WTC11 (cell line): ENCODE measurements at regions not wholly inside any gene's neighbourhood (a gene's known extent, or its start where the extent isn't known, plus 50 kb on each side); places are given as distances from the start of the nearest gene placed in this dataset.

Experiments
- ATAC-seq: fragments of 200-7000 bp; cut with Tn5 transposase; 2 replicates; pipeline ENCODE4 v1.10.0; 2021; ENCODE audit warnings: mild to moderate bottlenecking, moderate library complexity
- CTCF ChIA-PET: fragments of 300-600 bp; sonication (Branson Sonifier 250); formaldehyde crosslinking; loops from one replicate; lab custom pipeline; 2021; ENCODE audit warnings: antibody characterized with exemption; lab: Charles Lee
- POLR2A ChIA-PET: fragments of 350-600 bp; sonication (Branson Sonifier 250); formaldehyde crosslinking; loops from one replicate; lab custom pipeline; 2021; ENCODE audit warnings: antibody characterized with exemption; lab: Charles Lee
- DNase-seq: peaks from one replicate; pipeline ENCODE4 v3.0.0; 2021; ENCODE audit warnings: low spot score
- H3K27ac Mint-ChIP-seq: 2 replicates; pipeline ENCODE4 v1.8.0; 2021; ENCODE audit warnings: mixed read lengths
- H3K27me3 Mint-ChIP-seq: 2 replicates; pipeline ENCODE4 v1.8.0; 2021; ENCODE audit warnings: low read depth, mild to moderate bottlenecking, moderate library complexity, mixed read lengths
- H3K36me3 Mint-ChIP-seq: 2 replicates; pipeline ENCODE4 v1.8.0; 2021; ENCODE audit warnings: mixed read lengths
- H3K4me1 Mint-ChIP-seq: 2 replicates; pipeline ENCODE4 v1.8.0; 2022; ENCODE audit warnings: mixed read lengths
- H3K4me3 Mint-ChIP-seq: 2 replicates; pipeline ENCODE4 v1.8.0; 2021; ENCODE audit warnings: mild to moderate bottlenecking, moderate library complexity, mixed read lengths
- H3K9me3 Mint-ChIP-seq: 2 replicates; pipeline ENCODE4 v1.8.0; 2021; ENCODE audit warnings: mixed read lengths
- AFF4 ChIP-seq: sonication (generic); formaldehyde crosslinking; IDR thresholded peaks from 2 replicates; pipeline ENCODE4 v1.8.1; 2023; ENCODE audit warnings: mild to moderate bottlenecking, missing genetic modification reagents, borderline replicate concordance
- CDX4 ChIP-seq: fragments of 250-450 bp; sonication (Bioruptor Pico); IDR thresholded peaks from 2 replicates; pipeline ENCODE4 v1.9.0; 2021; ENCODE audit warnings: moderate library complexity, mild to moderate bottlenecking, inconsistent platforms, borderline replicate concordance
- E2F1 ChIP-seq: sonication (generic); formaldehyde crosslinking; IDR thresholded peaks from 2 replicates; pipeline ENCODE4 v1.8.0; 2022; ENCODE audit warnings: mild to moderate bottlenecking, missing genetic modification reagents
- ELF4 ChIP-seq: sonication (generic); formaldehyde crosslinking; IDR thresholded peaks from 2 replicates; pipeline ENCODE4 v1.8.1; 2022; ENCODE audit warnings: low read depth, mild to moderate bottlenecking, moderate library complexity, missing genetic modification reagents
- EMX1 ChIP-seq: fragments of 250-450 bp; sonication (Bioruptor Pico); IDR thresholded peaks from 2 replicates; pipeline ENCODE4 v1.8.0; 2021; ENCODE audit warnings: mild to moderate bottlenecking
- ERG ChIP-seq: fragments of 250-450 bp; sonication (Bioruptor Pico); IDR thresholded peaks from 2 replicates; pipeline ENCODE4 v1.8.0; 2021; ENCODE audit warnings: mild to moderate bottlenecking
- ETV6 ChIP-seq: sonication (generic); formaldehyde crosslinking; IDR thresholded peaks from 2 replicates; pipeline ENCODE4 v1.8.1; 2022; ENCODE audit warnings: mild to moderate bottlenecking, missing genetic modification reagents
- FOXJ3 ChIP-seq: sonication (generic); formaldehyde crosslinking; IDR thresholded peaks from 2 replicates; pipeline ENCODE4 v1.9.0; 2021; ENCODE audit warnings: missing genetic modification reagents, mild to moderate bottlenecking, borderline replicate concordance
- FOXP1 ChIP-seq: sonication (generic); formaldehyde crosslinking; IDR thresholded peaks from 2 replicates; pipeline ENCODE4 v1.8.0; 2022; ENCODE audit warnings: missing genetic modification reagents, mild to moderate bottlenecking, moderate library complexity, borderline replicate concordance
- GABPB1 ChIP-seq: sonication (generic); formaldehyde crosslinking; IDR thresholded peaks from 2 replicates; pipeline ENCODE4 v1.8.1; 2023; ENCODE audit warnings: mild to moderate bottlenecking, missing genetic modification reagents
- IRF1 ChIP-seq: sonication (generic); formaldehyde crosslinking; IDR thresholded peaks from 2 replicates; pipeline ENCODE4 v1.8.0; 2023; ENCODE audit warnings: missing genetic modification reagents
- KAT7 ChIP-seq: sonication (generic); formaldehyde crosslinking; IDR thresholded peaks from 2 replicates; pipeline ENCODE4 v1.8.1; 2023; ENCODE audit warnings: missing genetic modification reagents, mild to moderate bottlenecking, borderline replicate concordance
- MYBL2 ChIP-seq: sonication (generic); formaldehyde crosslinking; IDR thresholded peaks from 2 replicates; pipeline ENCODE4 v1.8.1; 2023; ENCODE audit warnings: mild to moderate bottlenecking, moderate library complexity, missing genetic modification reagents
- PRDM15 ChIP-seq: sonication (generic); formaldehyde crosslinking; IDR thresholded peaks from 2 replicates; pipeline ENCODE4 v1.8.0; 2022; ENCODE audit warnings: missing genetic modification reagents
- SP1 ChIP-seq: sonication (generic); formaldehyde crosslinking; conservative IDR thresholded peaks from 2 replicates; pipeline ENCODE4 v1.8.1; 2022; ENCODE audit warnings: missing genetic modification reagents
- TEAD4 ChIP-seq: sonication (generic); formaldehyde crosslinking; IDR thresholded peaks from 2 replicates; pipeline ENCODE4 v1.8.0; 2022; ENCODE audit warnings: mild to moderate bottlenecking, missing genetic modification reagents
- TP53 ChIP-seq: sonication (generic); formaldehyde crosslinking; IDR thresholded peaks from 2 replicates; pipeline ENCODE4 v1.8.1; 2023; ENCODE audit warnings: mild to moderate bottlenecking, missing genetic modification reagents
- ZMAT4 ChIP-seq: fragments of 250-450 bp; sonication (Bioruptor Pico); IDR thresholded peaks from 2 replicates; pipeline ENCODE4 v1.9.0; 2021; ENCODE audit warnings: mild to moderate bottlenecking
- ZNF121 ChIP-seq: sonication (generic); formaldehyde crosslinking; IDR thresholded peaks from 2 replicates; pipeline ENCODE4 v1.8.0; 2023; ENCODE audit warnings: missing genetic modification reagents
- ZNF232 ChIP-seq: sonication (generic); formaldehyde crosslinking; IDR thresholded peaks from 2 replicates; pipeline ENCODE4 v1.8.0; 2022; ENCODE audit warnings: mild to moderate bottlenecking, missing genetic modification reagents
- ZNF671 ChIP-seq: fragments of 250-450 bp; sonication (Bioruptor Pico); IDR thresholded peaks from 2 replicates; pipeline ENCODE4 v1.8.0; 2021; ENCODE audit warnings: mild to moderate bottlenecking
- ZSCAN18 ChIP-seq: fragments of 250-450 bp; sonication (Bioruptor Pico); IDR thresholded peaks from 2 replicates; pipeline ENCODE4 v2.1.2; 2022; ENCODE audit warnings: mild to moderate bottlenecking, moderate library complexity

- no peak for TF ChIP-seq AFF4
- no peak for TF ChIP-seq ELF4 (CRISPR knock-in tag)
- TF ChIP-seq SP1, result no peak
- no peak for TF ChIP-seq FOXJ3 (CRISPR knock-in tag)
- TF ChIP-seq ZMAT4 (CRISPR knock-in tag), result no peak
- no peak for TF ChIP-seq ZSCAN18
- no peak for TF ChIP-seq PRDM15 (CRISPR knock-in tag)
- no peak for TF ChIP-seq IRF1 (CRISPR knock-in tag)
- TF ChIP-seq MYBL2 (CRISPR knock-in tag), result no peak
- no peak for TF ChIP-seq FOXP1 (CRISPR knock-in tag)
- TF ChIP-seq CDX4 (CRISPR knock-in tag), result no peak
- TF ChIP-seq TP53 (CRISPR knock-in tag), result no peak
- no peak for TF ChIP-seq ZNF232 (CRISPR knock-in tag)
- TF ChIP-seq, all 79 proteins: peak for 0
Observed at GRCh38 chr2:18791172-18791797, 201.9 kb upstream of the NT5C1B start (continued).

- no peaks in the 10 kb centered on the region for H3K9me3 Mint-ChIP-seq
- POLR2A ChIA-PET, result no interaction called here
- H3K27me3 Mint-ChIP-seq, result no peaks in the 10 kb centered on the region; the same call in 1 of the 2 replicates
- no peaks in the 10 kb centered on the region for H3K4me1 Mint-ChIP-seq
- ATAC-seq (no peak), DNase-seq (no peak)
- CTCF ChIA-PET, result interaction anchor here (0.9 kb wide), 1 partner anchor 13 kb away, joined by 3 read pairs; no protein-coding TSS in a partner anchor
- no peak overlapping the region for H3K27ac Mint-ChIP-seq
- H3K4me3 Mint-ChIP-seq, result no peak overlapping the region
- H3K36me3 Mint-ChIP-seq, result no peaks in the 10 kb centered on the region
- TF ChIP-seq E2F1 (no peak), KAT7 (no peak), ETV6 (CRISPR knock-in tag) (no peak), ZNF671 (CRISPR knock-in tag) (no peak), ZNF121 (CRISPR knock-in tag) (no peak), FOXP1 (CRISPR knock-in tag) (no peak), GABPB1 (CRISPR knock-in tag) (no peak), TEAD4 (no peak), EMX1 (CRISPR knock-in tag) (no peak), ERG (CRISPR knock-in tag) (no peak)
Observed at GRCh38 chr2:18790509-18791171, 201.3 kb upstream of the NT5C1B start.
